HCT116 (cell line): ENCODE measurements at regions not wholly inside any gene's neighbourhood (a gene's known extent, or its start where the extent isn't known, plus 50 kb on each side); places are given as distances from the start of the nearest gene placed in this dataset.

Source experiments
- ATAC-seq: fragments of 200-7000 bp; cut with Tn5 transposase; 2 replicates; pipeline ENCODE4 v1.9.1; 2020; ENCODE audit warnings: mild to moderate bottlenecking, moderate library complexity
- BruUV-seq: library from RNA; stranded (reverse); fragments of 400-500 nt; replicated peaks from 2 replicates; lab custom pipeline; 2021; lab: Mats Ljungman, UMichigan
- CTCF ChIA-PET: fragments of 300-600 bp; sonication (Branson Sonifier 250); formaldehyde crosslinking; loops from one replicate; lab custom pipeline; 2021; ENCODE audit warnings: antibody characterized with exemption; lab: Charles Lee
- POLR2A ChIA-PET: fragments of 300-600, 350-600 bp; sonication (Branson Sonifier 250); formaldehyde crosslinking; loops from one replicate; lab custom pipeline; 2021; ENCODE audit warnings: antibody characterized with exemption; lab: Charles Lee
- RAD21 ChIA-PET, 2 experiments: fragments of 300-600 bp; sonication (Branson Sonifier 250); formaldehyde crosslinking; loops; one replicate each; lab custom pipeline; 2023; ENCODE audit warnings: low total read pairs in 2 of 2; ENCODE audit not compliant: uncharacterized antibody in 2 of 2, unreplicated experiment in 2 of 2, low non-redundant PET in 1 of 2; lab: Charles Lee
- DNase-seq: peaks from one replicate; pipeline ENCODE4 v3.0.0-alpha.2; 2010; ENCODE audit warnings: low read depth, low spot score
- H2AFZ ChIP-seq: fragments of 200-600 bp; shearing (Covaris generic), sonication (generic); 2 replicates; pipeline ENCODE4 v1.6.1; 2017; ENCODE audit warnings: low read depth, mixed run types, mixed read lengths, antibody characterized with exemption, low read length; ENCODE audit not compliant: poor library complexity, severe bottlenecking
- H3K27ac ChIP-seq: 2 replicates; pipeline ENCODE4 v1.5.1; 2012; ENCODE audit warnings: low read depth, low read length
- H3K27me3 ChIP-seq: fragments of 200-600 bp; sonication (generic); 2 replicates; pipeline ENCODE4 v1.6.1; 2016; ENCODE audit warnings: mixed run types, low read length, mixed read lengths; ENCODE audit not compliant: insufficient read depth
- H3K36me3 ChIP-seq, 2 experiments: fragments of 200-500 bp in 1 of 2; fragments of 200-600 bp in 1 of 2; sonication (Bioruptor generic) in 1 of 2; sonication (generic) in 1 of 2; 2 replicates each; pipeline versions ENCODE4 v1.5.1 to v1.6.1; 2014 to 2016; ENCODE audit warnings: low read length in 2 of 2, inconsistent platforms in 1 of 2, mixed read lengths in 1 of 2, mixed run types in 1 of 2; ENCODE audit not compliant: insufficient read depth in 2 of 2, control insufficient read depth in 1 of 2
- H3K4me1 ChIP-seq, 2 experiments: fragments of 200-600 bp in 1 of 2; sonication (generic) in 1 of 2; 2 replicates each; pipeline versions ENCODE4 v1.5.1 to v1.6.1; 2012 to 2017; ENCODE audit warnings: low read length in 2 of 2, inconsistent platforms in 1 of 2, mild to moderate bottlenecking in 1 of 2, mixed read lengths in 1 of 2, mixed run types in 1 of 2, moderate library complexity in 1 of 2; ENCODE audit not compliant: insufficient read depth in 2 of 2, control insufficient read depth in 1 of 2
- H3K4me2 ChIP-seq: fragments of 200-600 bp; sonication (generic); 2 replicates; pipeline ENCODE4 v1.6.1; 2017; ENCODE audit warnings: mixed run types, low read length, mixed read lengths
- H3K4me3 ChIP-seq, 2 experiments: fragments of 200-600 bp in 1 of 2; sonication (generic) in 1 of 2; replicated peaks in 1 of 2; 2 replicates each; pipeline ENCODE4 v1.5.1; 2011 to 2016; ENCODE audit warnings: low read length in 2 of 2, control low read depth in 1 of 2, low read depth in 1 of 2, mild to moderate bottlenecking in 1 of 2, mixed read lengths in 1 of 2, mixed run types in 1 of 2
- H3K79me2 ChIP-seq: fragments of 200-600 bp; sonication (generic); 2 replicates; pipeline ENCODE4 v1.6.1; 2017; ENCODE audit warnings: mild to moderate bottlenecking, mixed run types, low read length, moderate library complexity, mixed read lengths; ENCODE audit not compliant: insufficient read depth
- H3K9ac ChIP-seq: fragments of 200-600 bp; sonication (generic); 2 replicates; pipeline ENCODE4 v1.6.1; 2016; ENCODE audit warnings: low read length, mixed read lengths
- H3K9me2 ChIP-seq: fragments of 200-600 bp; sonication (generic), shearing (Covaris generic); 2 replicates; pipeline ENCODE4 v1.6.1; 2017; ENCODE audit warnings: mixed run types, mild to moderate bottlenecking, moderate library complexity; ENCODE audit not compliant: insufficient read depth
- H3K9me3 ChIP-seq, 2 experiments: fragments of 200-500 bp in 1 of 2; fragments of 200-600 bp in 1 of 2; sonication (Bioruptor generic) in 1 of 2; sonication (generic) in 1 of 2; 2 replicates each; pipeline ENCODE4 v1.6.1; 2014 to 2017; ENCODE audit warnings: low read length in 2 of 2, mixed read lengths in 2 of 2, inconsistent platforms in 1 of 2, low read depth in 1 of 2, mild to moderate bottlenecking in 1 of 2, mixed run types in 1 of 2, moderate library complexity in 1 of 2; ENCODE audit not compliant: control insufficient read depth in 1 of 2, insufficient read depth in 1 of 2
- H4K20me1 ChIP-seq: fragments of 200-600 bp; sonication (generic), shearing (Covaris generic); 2 replicates; pipeline ENCODE4 v1.6.1; 2017; ENCODE audit warnings: mixed run types, mild to moderate bottlenecking, moderate library complexity; ENCODE audit not compliant: insufficient read depth
- ATF3 ChIP-seq: IDR thresholded peaks from 2 replicates; pipeline ENCODE4 v1.6.1; 2012
- CBX3 ChIP-seq: IDR thresholded peaks from 2 replicates; pipeline ENCODE4 v1.6.1; 2012; ENCODE audit warnings: low read depth
- CEBPB ChIP-seq: IDR thresholded peaks from 2 replicates; pipeline ENCODE4 v1.6.1; 2012; ENCODE audit warnings: low read depth
- EZH2phosphoT487 ChIP-seq: fragments of 200-600 bp; IDR thresholded peaks from 2 replicates; pipeline ENCODE4 v1.6.1; 2018; ENCODE audit warnings: antibody characterized with exemption, borderline replicate concordance
- FOSL1 ChIP-seq: IDR thresholded peaks from 2 replicates; pipeline ENCODE4 v1.6.1; 2012; ENCODE audit warnings: low read depth
- JUND ChIP-seq: IDR thresholded peaks from 2 replicates; pipeline ENCODE4 v1.6.1; 2012
- MAX ChIP-seq: IDR thresholded peaks from 2 replicates; pipeline ENCODE4 v1.6.1; 2012
- POLR2A ChIP-seq: IDR thresholded peaks from 2 replicates; pipeline ENCODE4 v1.7.0; 2011; ENCODE audit warnings: borderline replicate concordance; ENCODE audit not compliant: insufficient read depth, insufficient read length; ENCODE audit errors: extremely low read depth
- POLR2AphosphoS5 ChIP-seq: IDR thresholded peaks from 2 replicates; pipeline ENCODE4 v1.6.1; 2011; ENCODE audit warnings: mild to moderate bottlenecking, low read depth, low read length, moderate library complexity
- REST ChIP-seq: IDR thresholded peaks from 2 replicates; pipeline ENCODE4 v1.6.1; 2012; ENCODE audit warnings: low read depth
- SP1 ChIP-seq: IDR thresholded peaks from 2 replicates; pipeline ENCODE4 v1.6.1; 2012; ENCODE audit warnings: low read depth
- TCF7L2 ChIP-seq: IDR thresholded peaks from 2 replicates; pipeline ENCODE4 v1.7.0; 2011; ENCODE audit warnings: borderline replicate concordance, inconsistent platforms; ENCODE audit not compliant: insufficient read depth, insufficient read length; ENCODE audit errors: extremely low read depth
- YY1 ChIP-seq: IDR thresholded peaks from 2 replicates; pipeline ENCODE4 v1.6.1; 2011; ENCODE audit warnings: low read length, low read depth, moderate library complexity, mild to moderate bottlenecking; ENCODE audit not compliant: insufficient replicate concordance; ENCODE audit errors: extremely low read depth
- intact Hi-C: fragments of 100-400 bp; cut with micrococcal nuclease; formaldehyde crosslinking; loops from 2 replicates; pipeline ENCODE4 v1.10.0; 2022

- Histone ChIP-seq H3K27me3 (no peaks in the 10 kb centered on the region), H3K9me2 (0 out of 2 replicates have a peak, but pooled peaks cover 2% of the 10 kb centered on the region), H3K27ac (no peak overlapping the region), H3K9me3 (no peaks in the 10 kb centered on the region), H3K4me3 (no peak overlapping the region), H3K4me2 (peak overlapping the region; percentile 43), H2AFZ (peak overlapping the region; percentile 96), H3K9ac (no peak overlapping the region), H3K36me3 (no peaks in the 10 kb centered on the region), H4K20me1 (no peaks in the 10 kb centered on the region), H3K79me2 (no peaks in the 10 kb centered on the region), H3K4me1 (peaks cover 0 to 37% of the 10 kb centered on the region in 2 experiments; a peak in 2 of 4 replicates)
- ChIA-PET CTCF (no interaction called here), RAD21 (no interaction called here), POLR2A (no interaction called here)
- TF ChIP-seq CEBPB (peak; percentile 30; the same call in 1 of the 2 replicates), POLR2AphosphoS5 (no peak), MAX (0 out of 2 replicates have a peak, but pooled peaks have one; percentile 12), JUND (0 out of 2 replicates have a peak, but pooled peaks have one; percentile 23), POLR2A (no peak), SP1 (peak; percentile 40; the same call in 1 of the 2 replicates), FOSL1 (peak; percentile 49; the same call in 1 of the 2 replicates)
- BruUV-seq: no TSS peak
- intact Hi-C loops: no loop called here
- ATAC-seq (no peak), DNase-seq (no peak)
These were observed 243.2 kb upstream of the TENT5A start for GRCh38 chr6:81995548-81996289.

GRCh38 chr6:81988871-81989270 lies 236.4 kb upstream of the TENT5A start:
- Histone ChIP-seq H3K27ac (no peak overlapping the region), H3K36me3 (no peaks in the 10 kb centered on the region), H4K20me1 (no peaks in the 10 kb centered on the region), H3K79me2 (no peaks in the 10 kb centered on the region), H3K9me3 (no peaks in the 10 kb centered on the region), H3K9me2 (0 out of 2 replicates have a peak, but pooled peaks cover 2% of the 10 kb centered on the region), H3K4me3 (no peak overlapping the region), H2AFZ (no peak overlapping the region), H3K9ac (no peak overlapping the region), H3K27me3 (no peaks in the 10 kb centered on the region), H3K4me1 (no peaks in the 10 kb centered on the region), H3K4me2 (no peak overlapping the region)
- ChIA-PET CTCF (interaction anchor here (1.4 kb wide), 1 partner anchor 17 kb away, joined by 4 read pairs; no protein-coding TSS in a partner anchor), POLR2A (no interaction called here), RAD21 (no interaction called here)
- intact Hi-C loops: loop anchor here (10.0 kb wide), 3 partner anchors 744 to 1774 kb away; no protein-coding TSS in a partner anchor
- no peak for DNase-seq
- TF ChIP-seq TCF7L2: no peak
- no peak for TF ChIP-seq EZH2phosphoT487
- TF ChIP-seq YY1: no peak
- TF ChIP-seq MAX: no peak
- no peak for TF ChIP-seq SP1
- TF ChIP-seq ATF3: no peak
- no peak for TF ChIP-seq REST
- no peak for TF ChIP-seq CBX3
- TF ChIP-seq JUND: no peak
- TF ChIP-seq, all 23 proteins: peak for 0
- ATAC-seq: no peak
- no TSS peak for BruUV-seq
